Panc1 (cell line): ENCODE measurements at regions not wholly inside any gene's neighbourhood (a gene's known extent, or its start where the extent isn't known, plus 50 kb on each side); places are given as distances from the start of the nearest gene placed in this dataset.

ENCODE experiments used
- ATAC-seq: fragments of 200-7000 bp; cut with Tn5 transposase; 2 replicates; pipeline ENCODE4 v1.9.1; 2020; ENCODE audit warnings: mild to moderate bottlenecking, moderate library complexity
- BruUV-seq: library from RNA; stranded (reverse); fragments of 400-500 nt; replicated peaks from 2 replicates; lab custom pipeline; 2021; lab: Mats Ljungman, UMichigan
- CTCF ChIA-PET: fragments of 300-600 bp; sonication (Branson Sonifier 250); formaldehyde crosslinking; loops from one replicate; lab custom pipeline; 2022; ENCODE audit warnings: antibody characterized with exemption; lab: Charles Lee
- POLR2A ChIA-PET: fragments of 300-600 bp; sonication (Branson Sonifier 250); formaldehyde crosslinking; loops from one replicate; lab custom pipeline; 2022; ENCODE audit warnings: antibody characterized with exemption; lab: Charles Lee
- DNase-seq: peaks from one replicate; pipeline ENCODE4 v3.0.0-alpha.2; 2010; ENCODE audit warnings: low read depth, low spot score
- H3K27ac ChIP-seq: 2 replicates; pipeline ENCODE4 v1.5.1; 2011; ENCODE audit warnings: mild to moderate bottlenecking, low read length, inconsistent platforms
- H3K27me3 ChIP-seq: fragments of 200-500 bp; sonication (Bioruptor generic); 2 replicates; pipeline ENCODE4 v1.6.0; 2014; ENCODE audit warnings: low read length, inconsistent platforms; ENCODE audit not compliant: control insufficient read depth, insufficient read depth
- H3K36me3 ChIP-seq: fragments of 200-500 bp; sonication (Bioruptor generic); 2 replicates; pipeline ENCODE4 v1.5.1; 2014; ENCODE audit warnings: inconsistent platforms, mild to moderate bottlenecking, low read length, moderate library complexity; ENCODE audit not compliant: control insufficient read depth, insufficient read depth
- H3K4me1 ChIP-seq: 2 replicates; pipeline ENCODE4 v1.5.1; 2011; ENCODE audit warnings: inconsistent platforms, mild to moderate bottlenecking, low read length, moderate library complexity; ENCODE audit not compliant: control insufficient read depth, insufficient read depth
- H3K4me3 ChIP-seq, 2 experiments: 2 replicates each; pipeline ENCODE4 v1.5.1; 2011 to 2012; ENCODE audit warnings: low read depth in 2 of 2, low read length in 2 of 2, mild to moderate bottlenecking in 2 of 2, inconsistent platforms in 1 of 2, moderate library complexity in 1 of 2
- H3K9me3 ChIP-seq: fragments of 200-500 bp; sonication (Bioruptor generic); 2 replicates; pipeline ENCODE4 v1.5.1; 2014; ENCODE audit warnings: low read depth, mild to moderate bottlenecking, inconsistent platforms, low read length, moderate library complexity; ENCODE audit not compliant: control insufficient read depth, insufficient read depth
- CTCF ChIP-seq: fragments of 450-650 bp; IDR thresholded peaks from 2 replicates; pipeline ENCODE4 v1.5.1; 2017; ENCODE audit warnings: mild to moderate bottlenecking
- POLR2AphosphoS5 ChIP-seq: IDR thresholded peaks from 2 replicates; pipeline ENCODE4 v1.6.1; 2012; ENCODE audit warnings: mild to moderate bottlenecking, low read depth, low read length, moderate library complexity
- REST ChIP-seq, 2 experiments: IDR thresholded peaks; 2 replicates each; pipeline ENCODE4 v1.6.1; 2011 to 2012; ENCODE audit warnings: low read depth in 2 of 2, control low read depth in 1 of 2, low read length in 1 of 2, mild to moderate bottlenecking in 1 of 2, moderate library complexity in 1 of 2; ENCODE audit not compliant: insufficient read depth in 1 of 2
- SIN3A ChIP-seq: IDR thresholded peaks from 2 replicates; pipeline ENCODE4 v1.6.1; 2012; ENCODE audit warnings: low read depth, mild to moderate bottlenecking, low read length, moderate library complexity, borderline replicate concordance; ENCODE audit not compliant: insufficient read depth
- TCF7L2 ChIP-seq: IDR thresholded peaks from 2 replicates; pipeline ENCODE4 v1.6.1; 2011; ENCODE audit warnings: mild to moderate bottlenecking, low read depth, low read length, inconsistent platforms
- in situ Hi-C: cut with HindIII; loops from 2 replicates; pipeline ENCODE4 v1.10.0; 2016; ENCODE audit warnings: low sequenced_read_pairs, low pct_unique_long_range_greater_than_20kb
- intact Hi-C: fragments of 100-400 bp; cut with micrococcal nuclease; formaldehyde crosslinking; loops from one replicate; pipeline ENCODE4 v1.10.0; 2022; ENCODE audit not compliant: unreplicated experiment

GRCh38 chr12:89163918-89164317, 188.4 kb downstream of the DUSP6 start:
- BruUV-seq = no TSS peak
- H3K27me3 ChIP-seq = no peaks in the 10 kb centered on the region
- no peak for DNase-seq
- no peaks in the 10 kb centered on the region for H3K36me3 ChIP-seq
- H3K4me1 ChIP-seq = no peaks in the 10 kb centered on the region
- ChIA-PET POLR2A (no interaction called here), CTCF (no interaction called here)
- no peak overlapping the region for H3K27ac ChIP-seq
- ATAC-seq = no peak
- no peaks in the 10 kb centered on the region for H3K9me3 ChIP-seq
- H3K4me3 ChIP-seq = no peak overlapping the region
- TF ChIP-seq POLR2AphosphoS5 (no peak), REST (IDR thresholded peaks at IDR 0.05; ENCODE audit: insufficient read depth in 1 of 2, low read depth in 2 of 2, low read length in 1 of 2) (no peak), SIN3A (no peak), TCF7L2 (no peak), CTCF (no peak)
- in situ Hi-C loops (no loop called here), intact Hi-C loops (no loop called here)

- TF ChIP-seq CTCF (no peak), REST (IDR thresholded peaks at IDR 0.05; ENCODE audit: insufficient read depth in 1 of 2, low read depth in 2 of 2, low read length in 1 of 2) (no peak), SIN3A (no peak), POLR2AphosphoS5 (no peak)
- ChIA-PET CTCF (no interaction called here), POLR2A (no interaction called here)
- in situ Hi-C loops = no loop called here
- DNase-seq (peak; percentile 5), ATAC-seq (no peak)
- intact Hi-C loops = no loop called here
- no peaks in the 10 kb centered on the region for H3K27me3 ChIP-seq
- no peaks in the 10 kb centered on the region for H3K36me3 ChIP-seq
- H3K9me3 ChIP-seq = no peaks in the 10 kb centered on the region
- no peak overlapping the region for H3K4me3 ChIP-seq
- H3K4me1 ChIP-seq = no peaks in the 10 kb centered on the region
- BruUV-seq = no TSS peak
- no peak overlapping the region for H3K27ac ChIP-seq
Observed at GRCh38 chr12:89162589-89163261, 189.6 kb downstream of the DUSP6 start.
